ENCODE measurements at regions not wholly inside any gene's neighbourhood (a gene's known extent, or its start where the extent isn't known, plus 50 kb on each side); places are given as distances from the start of the nearest gene placed in this dataset.

GRCh38 chr2:217223222-217223930, 363.5 kb upstream of the TNP1 start:
- peak overlapping the region; percentile 17 for H3K4me3 ChIP-seq
- intact Hi-C loops (cut with micrococcal nuclease; ENCODE audit: unreplicated experiment), result loop anchor here (1.0 to 2.0 kb wide), 3 partner anchors 54 to 287 kb away; no protein-coding TSS in a partner anchor
- H3K9me2 ChIP-seq (ENCODE audit: insufficient read depth), result no peaks in the 10 kb centered on the region
- H3K4me2 ChIP-seq, result peak overlapping the region; percentile 57
- DNase-seq, result peak in 1 of 2 experiments; percentile 93
- CTCF ChIA-PET, result interaction anchor here (0.6 to 0.7 kb wide), 3 partner anchors 344 to 905 kb away, joined by 3 to 5 read pairs (median 3); no protein-coding TSS in a partner anchor
- peaks cover 20% of the 10 kb centered on the region for H3F3A ChIP-seq (ENCODE audit: insufficient read depth, low read depth)
- TF ChIP-seq CTCF (conservative IDR thresholded peaks at IDR 0.05), result no peak
- TF ChIP-seq EZH2 (IDR thresholded peaks at IDR 0.05; ENCODE audit: low read depth), result no peak
- peak overlapping the region; percentile 95 for H3K27ac ChIP-seq
- H3K9me3 ChIP-seq (ENCODE audit: insufficient read depth, low read depth), result peaks cover 23% of the 10 kb centered on the region; the same call in 1 of the 2 replicates
- no peaks in the 10 kb centered on the region for H3K27me3 ChIP-seq (ENCODE audit: insufficient read depth, low read depth)
- POLR2A ChIA-PET (ENCODE audit: unreplicated experiment), result interaction anchor here (0.6 kb wide), 1 partner anchor 68 kb away, joined by 4 read pairs; no protein-coding TSS in a partner anchor
- no peaks in the 10 kb centered on the region for H4K20me1 ChIP-seq (ENCODE audit: insufficient read depth)
- BruUV-seq (replicated peaks), result no TSS peak
- H3K36me3 ChIP-seq (ENCODE audit: low read depth), result no peaks in the 10 kb centered on the region
- peaks cover 29% of the 10 kb centered on the region for H3K4me1 ChIP-seq (replicated peaks; ENCODE audit: insufficient read depth)
- H2AFZ ChIP-seq, result peak overlapping the region; percentile 37
- H3K79me2 ChIP-seq (ENCODE audit: low read depth), result no peaks in the 10 kb centered on the region

- intact Hi-C loops (cut with micrococcal nuclease; ENCODE audit: unreplicated experiment), result loop anchor here (2.0 kb wide), 2 partner anchors 116 to 288 kb away; no protein-coding TSS in a partner anchor
- H3K36me3 ChIP-seq (ENCODE audit: low read depth), result no peaks in the 10 kb centered on the region
- ChIA-PET CTCF (interaction anchor here (0.6 kb wide), 1 partner anchor 904 kb away, joined by 3 read pairs; no protein-coding TSS in a partner anchor), POLR2A (ENCODE audit: unreplicated experiment) (no interaction called here)
- peak overlapping the region; percentile 57 for H3K4me2 ChIP-seq
- peaks cover 23% of the 10 kb centered on the region; the same call in 1 of the 2 replicates for H3K9me3 ChIP-seq (ENCODE audit: insufficient read depth, low read depth)
- peaks cover 20% of the 10 kb centered on the region for H3F3A ChIP-seq (ENCODE audit: insufficient read depth, low read depth)
- H3K79me2 ChIP-seq (ENCODE audit: low read depth), result no peaks in the 10 kb centered on the region
- BruUV-seq (replicated peaks), result no TSS peak
- H4K20me1 ChIP-seq (ENCODE audit: insufficient read depth), result no peaks in the 10 kb centered on the region
- H3K9me2 ChIP-seq (ENCODE audit: insufficient read depth), result no peaks in the 10 kb centered on the region
- H3K27ac ChIP-seq, result peak overlapping the region; percentile 95
- no peak for TF ChIP-seq EZH2 (IDR thresholded peaks at IDR 0.05; ENCODE audit: low read depth)
- TF ChIP-seq CTCF (conservative IDR thresholded peaks at IDR 0.05), result no peak
- DNase-seq, result no peak
- peak overlapping the region; percentile 37; the same call in 1 of the 2 replicates for H2AFZ ChIP-seq
- H3K4me3 ChIP-seq, result peak overlapping the region; percentile 17; the same call in 1 of the 2 replicates
- H3K27me3 ChIP-seq (ENCODE audit: insufficient read depth, low read depth), result no peaks in the 10 kb centered on the region
- peaks cover 28% of the 10 kb centered on the region for H3K4me1 ChIP-seq (replicated peaks; ENCODE audit: insufficient read depth)
Observed at GRCh38 chr2:217222309-217222910, 362.5 kb upstream of the TNP1 start.

GRCh38 chr2:217220228-217221013, 360.6 kb upstream of the TNP1 start:
- POLR2A ChIA-PET (ENCODE audit: unreplicated experiment), result no interaction called here

More at GRCh38 chr2:217220228-217221013, 360.6 kb upstream of the TNP1 start:
- CTCF ChIA-PET, result no interaction called here
- no peaks in the 10 kb centered on the region for H3K9me2 ChIP-seq (ENCODE audit: insufficient read depth)
- H3K27ac ChIP-seq, result no peak overlapping the region
- TF ChIP-seq EZH2 (IDR thresholded peaks at IDR 0.05; ENCODE audit: low read depth) (no peak), CTCF (conservative IDR thresholded peaks at IDR 0.05) (no peak)
- H4K20me1 ChIP-seq (ENCODE audit: insufficient read depth), result no peaks in the 10 kb centered on the region
- intact Hi-C loops (cut with micrococcal nuclease; ENCODE audit: unreplicated experiment), result no loop called here
- peaks cover 23% of the 10 kb centered on the region; the same call in 1 of the 2 replicates for H3K9me3 ChIP-seq (ENCODE audit: insufficient read depth, low read depth)
- H3K4me2 ChIP-seq, result no peak overlapping the region
- no peak overlapping the region for H3K4me3 ChIP-seq
- peaks cover 20% of the 10 kb centered on the region for H3F3A ChIP-seq (ENCODE audit: insufficient read depth, low read depth)
- H3K4me1 ChIP-seq (replicated peaks; ENCODE audit: insufficient read depth), result peaks cover 28% of the 10 kb centered on the region
- no TSS peak for BruUV-seq (replicated peaks)
- no peaks in the 10 kb centered on the region for H3K27me3 ChIP-seq (ENCODE audit: insufficient read depth, low read depth)
- H3K79me2 ChIP-seq (ENCODE audit: low read depth), result no peaks in the 10 kb centered on the region
- H3K36me3 ChIP-seq (ENCODE audit: low read depth), result no peaks in the 10 kb centered on the region
- DNase-seq, result no peak
- H2AFZ ChIP-seq, result no peak overlapping the region

All from PC-9 (cell line).